Smooth muscle cell (in vitro differentiated cells): ENCODE measurements at regions not wholly inside any gene's neighbourhood (a gene's known extent, or its start where the extent isn't known, plus 50 kb on each side); places are given as distances from the start of the nearest gene placed in this dataset.

Experiments used
- DNase-seq: peaks from one replicate; lab custom pipeline; 2025; ENCODE audit not compliant: unreplicated experiment; lab: John Stamatoyannopoulos, UW
- H2AFZ ChIP-seq: fragments of 200-600 bp; sonication (generic); 2 replicates; pipeline ENCODE4 v1.6.0; 2016; ENCODE audit warnings: antibody characterized with exemption, low read depth, mild to moderate bottlenecking
- H3F3A ChIP-seq: fragments of 200-600 bp; sonication (generic); 2 replicates; pipeline ENCODE4 v1.6.0; 2017; ENCODE audit warnings: antibody characterized with exemption, low read depth
- H3K27ac ChIP-seq: fragments of 200-600 bp; sonication (generic); 2 replicates; pipeline ENCODE4 v1.5.1; 2016; ENCODE audit warnings: low read depth, mild to moderate bottlenecking
- H3K27me3 ChIP-seq: fragments of 200-600 bp; sonication (generic); 2 replicates; pipeline ENCODE4 v1.6.1; 2016; ENCODE audit warnings: low read depth, mild to moderate bottlenecking
- H3K36me3 ChIP-seq: fragments of 200-600 bp; sonication (generic); 2 replicates; pipeline ENCODE4 v1.5.1; 2016; ENCODE audit warnings: low read depth
- H3K4me1 ChIP-seq: fragments of 200-600 bp; sonication (generic); 2 replicates; pipeline ENCODE4 v1.5.1; 2016; ENCODE audit warnings: low read depth
- H3K4me2 ChIP-seq: fragments of 200-600 bp; sonication (generic); 2 replicates; pipeline ENCODE4 v1.6.0; 2016; ENCODE audit warnings: mild to moderate bottlenecking
- H3K4me3 ChIP-seq: fragments of 200-600 bp; sonication (generic); 2 replicates; pipeline ENCODE4 v1.5.1; 2016; ENCODE audit warnings: mild to moderate bottlenecking
- H3K79me2 ChIP-seq: fragments of 200-600 bp; sonication (generic); 2 replicates; pipeline ENCODE4 v1.6.0; 2016; ENCODE audit warnings: low read depth, mild to moderate bottlenecking
- H3K9ac ChIP-seq: fragments of 200-600 bp; sonication (generic); 2 replicates; pipeline ENCODE4 v1.6.0; 2016; ENCODE audit warnings: low read depth
- H3K9me3 ChIP-seq: fragments of 200-600 bp; sonication (generic); replicated peaks from 2 replicates; pipeline ENCODE4 v1.5.1; 2016; ENCODE audit warnings: low read depth
- H4K20me1 ChIP-seq: fragments of 200-600 bp; sonication (generic); 2 replicates; pipeline ENCODE4 v1.6.0; 2016; ENCODE audit warnings: low read depth
- WGBS: methylation state at CpG from one replicate; pipeline ENCODE4 v1.1.7; 2016; ENCODE audit warnings: low lambda C conversion rate; 5-methylcytosine and 5-hydroxymethylcytosine counted together
- TF ChIP-seq, protein P1 (sequence below): fragments of 200-600 bp; sonication (generic); IDR thresholded peaks from 2 replicates; pipeline ENCODE4 v1.5.1; 2017; ENCODE audit warnings: borderline replicate concordance, mild to moderate bottlenecking, antibody characterized with exemption; ENCODE audit not compliant: insufficient read depth, poor library complexity, severe bottlenecking

DNA sequence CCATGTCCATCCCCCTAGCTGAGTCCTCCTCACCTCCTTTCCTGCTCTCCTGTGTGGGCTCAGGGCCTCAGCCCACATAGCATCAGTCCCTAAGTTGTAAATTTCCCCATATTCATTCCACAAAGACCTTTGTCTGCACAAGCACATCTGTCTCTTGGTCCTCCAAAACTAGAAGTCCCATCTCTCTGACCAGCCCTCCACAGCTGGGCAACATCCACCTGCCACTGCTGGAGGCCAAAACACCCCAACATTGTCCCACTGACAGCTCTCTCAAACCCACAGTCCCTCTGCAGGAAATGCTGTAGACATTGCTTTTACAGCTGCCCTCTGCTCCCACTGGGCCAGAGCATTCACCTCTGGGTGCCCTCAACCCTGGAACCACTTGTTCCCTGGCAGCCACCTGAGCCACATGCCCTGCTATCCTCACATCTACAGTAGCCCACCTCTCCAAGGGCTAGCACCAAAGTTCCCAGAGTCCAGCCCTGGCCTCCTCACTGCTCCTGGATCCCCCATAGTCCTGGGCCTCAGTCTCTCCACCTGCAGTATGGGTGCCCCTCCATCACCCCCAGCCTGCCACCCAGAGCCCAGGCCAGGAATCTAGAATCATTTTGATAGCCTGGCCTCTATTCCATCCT is 1722.7 kb downstream of the TP53TG3F start:
- no peak overlapping the region for H2AFZ ChIP-seq
- no peak for DNase-seq
- H3K4me2 ChIP-seq, result no peak overlapping the region
- no peaks in the 10 kb centered on the region for H3K36me3 ChIP-seq
- TF ChIP-seq, protein P1, sequence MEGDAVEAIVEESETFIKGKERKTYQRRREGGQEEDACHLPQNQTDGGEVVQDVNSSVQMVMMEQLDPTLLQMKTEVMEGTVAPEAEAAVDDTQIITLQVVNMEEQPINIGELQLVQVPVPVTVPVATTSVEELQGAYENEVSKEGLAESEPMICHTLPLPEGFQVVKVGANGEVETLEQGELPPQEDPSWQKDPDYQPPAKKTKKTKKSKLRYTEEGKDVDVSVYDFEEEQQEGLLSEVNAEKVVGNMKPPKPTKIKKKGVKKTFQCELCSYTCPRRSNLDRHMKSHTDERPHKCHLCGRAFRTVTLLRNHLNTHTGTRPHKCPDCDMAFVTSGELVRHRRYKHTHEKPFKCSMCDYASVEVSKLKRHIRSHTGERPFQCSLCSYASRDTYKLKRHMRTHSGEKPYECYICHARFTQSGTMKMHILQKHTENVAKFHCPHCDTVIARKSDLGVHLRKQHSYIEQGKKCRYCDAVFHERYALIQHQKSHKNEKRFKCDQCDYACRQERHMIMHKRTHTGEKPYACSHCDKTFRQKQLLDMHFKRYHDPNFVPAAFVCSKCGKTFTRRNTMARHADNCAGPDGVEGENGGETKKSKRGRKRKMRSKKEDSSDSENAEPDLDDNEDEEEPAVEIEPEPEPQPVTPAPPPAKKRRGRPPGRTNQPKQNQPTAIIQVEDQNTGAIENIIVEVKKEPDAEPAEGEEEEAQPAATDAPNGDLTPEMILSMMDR, result no peak
- no peak overlapping the region for H3K9ac ChIP-seq
- H3K27me3 ChIP-seq, result no peaks in the 10 kb centered on the region
- no peak overlapping the region for H3K27ac ChIP-seq
- no peaks in the 10 kb centered on the region for H3K79me2 ChIP-seq
- no peaks in the 10 kb centered on the region for H3K4me1 ChIP-seq
- no peak overlapping the region for H3K4me3 ChIP-seq
- H3K9me3 ChIP-seq, result no peaks in the 10 kb centered on the region
- no peaks in the 10 kb centered on the region for H4K20me1 ChIP-seq
- H3F3A ChIP-seq, result no peaks in the 10 kb centered on the region

GRCh38 chr16:35182943-35183550 is 1723.6 kb downstream of the TP53TG3F start:
- no peaks in the 10 kb centered on the region for H3K79me2 ChIP-seq
- no peaks in the 10 kb centered on the region for H3K9me3 ChIP-seq
- H4K20me1 ChIP-seq, result no peaks in the 10 kb centered on the region
- no peak overlapping the region for H2AFZ ChIP-seq
- H3K4me2 ChIP-seq, result no peak overlapping the region
- no peaks in the 10 kb centered on the region for H3F3A ChIP-seq
- no peaks in the 10 kb centered on the region for H3K36me3 ChIP-seq
- 64% methylated on average over 6 of the region's 6 CpGs for WGBS
- no peak overlapping the region for H3K4me3 ChIP-seq
- no peak overlapping the region for H3K9ac ChIP-seq
- H3K27ac ChIP-seq, result no peak overlapping the region
- H3K27me3 ChIP-seq, result no peaks in the 10 kb centered on the region
- no peak for DNase-seq
- TF ChIP-seq, protein P1, result no peak
- H3K4me1 ChIP-seq, result no peaks in the 10 kb centered on the region

- DNase-seq, result no peak
- no peak overlapping the region for H3K4me2 ChIP-seq
- no peaks in the 10 kb centered on the region for H3K79me2 ChIP-seq
- no peaks in the 10 kb centered on the region for H3K9me3 ChIP-seq
- no peak overlapping the region for H3K9ac ChIP-seq
- no peaks in the 10 kb centered on the region for H3F3A ChIP-seq
- no peaks in the 10 kb centered on the region for H4K20me1 ChIP-seq
- no peak overlapping the region for H3K4me3 ChIP-seq
- no peaks in the 10 kb centered on the region for H3K36me3 ChIP-seq
- H2AFZ ChIP-seq, result no peak overlapping the region
- no peaks in the 10 kb centered on the region for H3K27me3 ChIP-seq
- no peak overlapping the region for H3K27ac ChIP-seq
- WGBS, result 53% methylated on average over 1 of the region's 1 CpG
- no peaks in the 10 kb centered on the region for H3K4me1 ChIP-seq
- TF ChIP-seq, protein P1, result no peak
Measured at GRCh38 chr16:35184356-35184870, 1725.0 kb downstream of the TP53TG3F start.
